Urothelium cell line (cell line): ENCODE measurements at regions not wholly inside any gene's neighbourhood (a gene's known extent, or its start where the extent isn't known, plus 50 kb on each side); places are given as distances from the start of the nearest gene placed in this dataset.

ENCODE experiments used
- DNase-seq: peaks from one replicate; pipeline ENCODE4 v3.0.0; 2011; ENCODE audit warnings: low spot score, mixed read lengths
- FAIRE-seq: peaks from 2 replicates; lab custom pipeline; 2011; peaks lifted over from hg19 to GRCh38; lab: Jason Lieb, UNC

DNA sequence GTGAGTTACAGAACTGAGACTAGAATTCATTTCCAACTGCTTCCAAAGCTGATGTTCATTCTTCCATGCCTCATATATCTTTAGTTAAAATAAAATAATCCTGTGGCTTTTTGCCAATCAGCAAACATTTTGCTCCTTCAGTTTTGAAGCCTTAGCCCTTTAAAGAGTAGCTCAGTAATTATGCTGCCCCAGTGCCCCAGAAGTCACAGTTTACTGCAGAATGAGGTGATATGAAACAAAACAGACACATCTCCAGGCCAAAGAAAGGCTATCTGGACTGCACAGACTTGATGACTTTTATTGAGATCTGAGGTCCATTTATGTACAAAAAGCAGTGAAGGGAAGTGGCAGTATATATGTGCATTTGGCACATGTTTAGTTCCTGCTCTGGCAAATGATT, 285.8 kb upstream of the ZNF462 start:
- no peak for DNase-seq
- no peak for FAIRE-seq

GRCh38 chr9:106580546-106580945, 282.4 kb upstream of the ZNF462 start:
- DNase-seq, result no peak
- no peak for FAIRE-seq

- no peak for DNase-seq
- no peak for FAIRE-seq
Measured at GRCh38 chr9:106581973-106582372, 281.0 kb upstream of the ZNF462 start.

- DNase-seq (no peak), FAIRE-seq (no peak)
Measured at GRCh38 chr9:106583751-106584150, 279.2 kb upstream of the ZNF462 start.

- FAIRE-seq (no peak), DNase-seq (no peak)
Measured at GRCh38 chr9:106587042-106587441, 275.9 kb upstream of the ZNF462 start.

DNA sequence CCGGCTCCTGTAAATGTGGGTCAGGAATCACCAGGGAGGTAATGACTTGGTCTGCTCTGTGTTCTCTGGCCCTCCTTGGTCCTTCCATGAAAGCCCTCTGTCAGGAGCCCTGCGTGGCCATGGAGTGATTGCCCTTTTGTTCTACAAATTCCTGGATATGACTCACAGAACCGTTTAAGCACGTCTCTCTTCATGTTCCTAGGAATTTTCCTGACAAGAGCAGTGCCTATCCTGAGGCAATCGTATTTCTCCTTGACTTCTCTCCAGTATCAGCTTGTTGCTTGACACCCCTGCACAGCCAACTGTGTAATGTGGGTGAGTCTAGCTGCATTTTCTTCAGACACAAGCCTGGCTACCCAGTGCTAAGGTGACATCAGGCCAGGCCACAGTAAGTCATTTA, 274.3 kb upstream of the ZNF462 start:
- FAIRE-seq, result no peak
- peak; percentile 47 for DNase-seq

GRCh38 chr9:106590759-106591505, 272.0 kb upstream of the ZNF462 start:
- no peak for DNase-seq
- FAIRE-seq, result no peak

- DNase-seq, result no peak
Measured at GRCh38 chr9:106593201-106593600, 269.8 kb upstream of the ZNF462 start.

DNA sequence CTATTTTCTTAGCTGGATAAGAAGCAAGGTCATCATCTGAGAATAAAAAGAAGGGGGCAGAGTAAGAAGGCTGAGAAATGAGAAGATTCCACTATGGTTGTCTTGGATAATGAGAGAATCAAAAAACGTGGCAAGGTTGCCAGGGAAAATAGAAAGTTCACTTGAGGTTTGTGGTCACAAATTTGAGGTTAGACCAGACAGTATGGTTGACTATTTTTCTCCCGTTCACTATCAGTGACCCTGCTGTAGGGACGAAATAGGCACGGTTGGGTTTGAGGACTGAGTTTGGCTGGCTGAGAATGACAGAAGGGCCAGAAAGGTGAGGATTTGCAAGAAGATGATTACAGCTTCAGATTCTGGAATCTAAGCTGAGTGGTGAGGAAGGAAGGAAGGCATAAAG, 266.0 kb upstream of the ZNF462 start:
- FAIRE-seq, result no peak
- no peak for DNase-seq

More at GRCh38 chr9:106593201-106593600, 269.8 kb upstream of the ZNF462 start:
- no peak for FAIRE-seq

DNA sequence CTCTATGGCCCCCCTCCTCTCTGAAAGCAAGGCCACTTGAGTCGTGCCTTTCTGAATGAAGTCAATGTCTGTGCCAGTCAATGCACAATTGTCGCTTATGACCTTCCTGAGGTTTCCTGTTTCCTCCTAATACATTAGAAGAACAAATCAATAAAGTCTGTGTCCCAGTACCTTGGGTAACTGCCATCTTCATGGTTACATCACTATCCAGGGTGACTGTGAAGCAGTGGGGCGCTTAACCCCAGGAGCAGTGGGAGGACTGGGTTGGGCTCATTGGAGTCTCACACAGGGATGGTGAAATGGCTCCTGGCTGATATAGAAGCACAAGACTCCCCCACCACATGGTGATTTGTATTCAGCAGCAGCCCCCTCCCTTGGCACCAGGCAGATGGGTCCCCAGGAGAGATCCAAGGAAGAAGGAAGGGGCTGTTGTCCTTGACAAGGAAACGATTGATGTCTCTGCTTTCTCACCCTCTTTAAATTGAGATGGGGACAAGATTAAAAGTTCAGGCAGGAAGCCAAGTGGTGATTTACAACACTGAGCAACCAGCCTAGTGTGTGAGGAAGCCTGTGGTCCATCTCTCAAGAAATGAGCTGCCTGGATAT, 261.9 kb upstream of the ZNF462 start:
- FAIRE-seq, result no peak
- no peak for DNase-seq

GRCh38 chr9:106602344-106602743, 260.6 kb upstream of the ZNF462 start:
- DNase-seq (no peak), FAIRE-seq (no peak)

GRCh38 chr9:106613250-106613737, 249.7 kb upstream of the ZNF462 start:
- DNase-seq (peak; percentile 15), FAIRE-seq (no peak)

GRCh38 chr9:106615118-106615889, 247.7 kb upstream of the ZNF462 start:
- DNase-seq (no peak), FAIRE-seq (no peak)

- no peak for FAIRE-seq
- no peak for DNase-seq
Measured at GRCh38 chr9:106616026-106616425, 246.9 kb upstream of the ZNF462 start.

- DNase-seq, result no peak
- FAIRE-seq, result no peak
Measured at GRCh38 chr9:106616851-106617345, 246.1 kb upstream of the ZNF462 start.

DNA sequence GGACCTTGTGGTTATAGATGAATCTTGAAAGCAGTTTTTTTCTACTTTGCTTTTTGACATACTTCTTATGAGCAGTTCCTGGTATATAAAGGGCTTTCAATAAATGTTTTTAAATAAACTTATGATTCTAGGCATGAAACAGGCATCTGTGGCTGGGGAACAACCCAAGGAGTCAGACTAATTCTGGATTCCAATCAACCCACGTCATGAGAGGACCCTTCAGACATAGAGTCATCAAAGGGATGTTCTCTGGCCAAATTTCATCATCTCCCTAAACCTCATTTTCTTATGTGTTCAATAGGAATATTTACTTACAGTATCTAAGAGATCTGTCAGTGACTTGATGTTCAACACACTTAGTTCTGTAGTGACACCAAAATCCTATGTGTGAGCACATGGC, 243.8 kb upstream of the ZNF462 start:
- DNase-seq, result peak; percentile 21
- no peak for FAIRE-seq

DNA sequence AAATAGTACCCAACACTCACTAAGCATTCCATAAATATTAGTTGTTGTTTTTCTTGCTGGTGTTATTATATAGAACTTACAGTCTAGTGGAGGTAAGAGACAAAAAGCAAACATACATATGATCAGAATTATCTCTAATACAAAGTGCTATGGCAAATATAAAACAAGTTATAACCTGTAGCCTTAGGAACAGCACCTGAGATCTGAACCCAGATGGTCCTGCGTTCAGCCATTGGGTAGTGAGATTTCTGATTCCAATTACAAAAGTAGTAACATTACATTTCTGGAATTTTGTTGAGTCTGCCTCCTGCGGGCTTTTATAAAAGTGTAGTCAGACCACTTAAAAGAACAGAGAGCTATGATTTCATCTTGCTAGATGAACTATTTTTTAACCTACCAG, 242.9 kb upstream of the ZNF462 start:
- no peak for DNase-seq
- FAIRE-seq, result no peak

DNA sequence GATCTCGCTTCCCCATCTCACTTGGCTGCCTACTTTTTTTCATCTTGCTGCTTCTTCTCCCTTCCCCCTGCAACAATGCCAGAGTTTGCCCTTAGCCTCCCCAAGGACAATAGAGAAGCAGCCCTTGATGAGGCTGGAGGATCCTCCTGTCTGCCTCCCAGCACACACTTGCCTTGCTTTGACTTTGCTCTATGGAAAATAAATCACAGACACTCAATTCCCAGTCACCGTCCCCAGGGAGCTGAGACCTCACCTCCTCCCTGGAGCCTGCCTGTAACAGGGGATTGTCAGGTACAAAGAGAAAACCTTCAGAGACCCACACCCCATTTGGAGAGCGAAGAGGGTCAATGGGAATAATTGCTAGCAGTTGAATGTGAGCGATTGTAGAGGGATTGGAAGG, 242.1 kb upstream of the ZNF462 start:
- DNase-seq, result no peak

DNA sequence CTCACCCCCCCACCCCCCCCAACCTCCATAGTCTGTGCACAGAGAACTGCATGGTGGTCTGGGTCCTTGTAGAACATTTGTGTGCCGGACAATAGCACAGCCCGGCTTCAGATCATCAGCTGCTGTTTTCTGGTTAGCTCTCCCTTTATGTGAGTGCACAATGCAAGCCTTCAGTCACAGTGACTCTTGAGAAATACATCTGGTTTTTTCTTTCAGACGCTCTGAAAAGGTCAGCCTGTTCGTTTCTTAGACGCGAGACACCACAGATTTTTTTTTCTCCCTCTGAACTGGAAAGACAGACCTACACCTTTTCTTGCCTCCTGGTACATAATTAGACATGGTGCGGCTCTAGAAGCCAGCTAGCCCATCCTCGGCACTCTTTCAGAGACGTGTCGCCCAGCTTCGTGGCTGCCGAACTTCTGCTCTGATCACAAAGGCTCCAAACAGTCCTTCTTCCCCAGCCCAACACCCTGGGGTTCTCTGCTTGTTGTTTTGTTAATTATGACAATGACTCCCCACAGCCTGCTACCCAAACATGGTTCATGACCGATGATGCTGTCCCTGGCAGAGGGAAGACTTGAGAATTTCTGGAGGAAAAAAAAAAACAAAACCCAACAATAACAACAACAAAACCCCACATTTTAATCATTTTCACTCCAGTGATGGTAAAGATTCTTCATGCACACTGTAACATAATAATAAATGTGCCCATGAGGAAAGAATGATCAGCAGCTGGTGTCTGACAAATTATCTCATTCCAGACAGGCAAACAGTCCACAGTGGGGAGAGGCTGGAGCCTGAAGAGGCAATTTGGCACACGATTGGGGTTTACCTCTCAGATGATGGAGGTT, 241.4 kb upstream of the ZNF462 start:
- FAIRE-seq (no peak), DNase-seq (no peak)

More for the DNA sequence above, 242.1 kb upstream of the ZNF462 start:
- FAIRE-seq, result no peak

GRCh38 chr9:106622164-106622487, 240.8 kb upstream of the ZNF462 start:
- DNase-seq (no peak), FAIRE-seq (no peak)

DNA sequence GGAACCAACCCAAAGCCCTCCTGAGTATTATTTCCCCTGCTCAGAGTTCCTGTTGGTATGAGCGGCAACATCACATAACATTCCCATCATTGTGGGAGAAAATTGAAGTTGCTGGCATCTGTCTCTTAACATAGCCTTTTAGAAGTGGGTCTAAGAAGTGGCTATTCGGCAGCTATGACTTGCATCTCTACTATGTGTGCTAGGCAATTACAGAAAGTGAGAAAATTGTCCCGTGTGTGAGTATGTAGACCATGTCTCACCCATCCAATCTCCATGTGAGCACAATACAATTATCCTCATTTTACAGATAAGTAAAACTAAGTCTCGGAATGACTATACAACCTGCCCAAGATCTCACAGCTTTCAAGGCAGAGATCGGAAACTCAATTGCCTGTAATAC, 239.4 kb upstream of the ZNF462 start:
- DNase-seq (no peak), FAIRE-seq (no peak)
